ENCODE measurements at regions not wholly inside any gene's neighbourhood (a gene's known extent, or its start where the extent isn't known, plus 50 kb on each side); places are given as distances from the start of the nearest gene placed in this dataset.

DNA sequence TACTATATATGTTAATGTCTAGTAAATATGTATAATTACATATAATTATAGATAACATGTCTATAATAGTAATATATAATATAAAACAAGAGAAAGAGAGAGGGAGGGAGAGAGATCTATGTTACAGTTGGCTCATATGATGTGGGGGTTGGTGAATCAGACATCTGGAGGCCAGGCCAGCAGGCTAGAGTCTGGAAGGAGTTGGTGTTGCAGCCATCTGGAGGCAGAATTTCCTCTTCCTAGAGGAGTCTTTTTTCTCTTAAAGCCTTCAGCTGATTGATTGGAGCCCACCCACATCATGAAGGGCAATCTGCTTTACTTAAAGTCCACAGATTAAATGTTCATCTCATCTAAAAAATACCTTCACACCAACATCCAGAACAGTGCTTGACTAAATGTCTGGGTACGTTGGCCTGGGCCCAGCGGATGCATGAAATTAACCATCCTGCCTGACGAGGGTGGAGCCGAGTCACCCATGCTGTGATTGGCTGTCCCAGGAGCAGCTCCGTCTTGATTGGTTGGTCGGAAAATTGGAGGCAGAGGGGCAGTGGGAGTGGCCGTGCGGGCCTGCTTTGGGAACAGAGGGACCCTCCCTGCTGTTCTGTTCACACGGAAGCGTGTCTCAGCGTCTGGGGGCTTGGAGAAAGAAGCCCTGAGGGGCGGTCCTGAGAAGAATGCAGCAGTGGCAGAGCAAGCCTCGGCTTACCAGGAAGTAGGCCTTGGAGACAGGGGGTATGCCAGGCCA lies 392.4 kb downstream of the QKI start:
- DNase-seq (ENCODE audit: low read depth, low spot score): no peak
- H3K4me3 ChIP-seq: no peak overlapping the region
- TF ChIP-seq POLR2AphosphoS5 (IDR thresholded peaks at IDR 0.05; ENCODE audit: borderline replicate concordance, low read depth, low read length) (no peak), FOXP2 (optimal IDR thresholded peaks at IDR 0.05; ENCODE audit: control extremely low read depth, extremely low read length, insufficient read depth) (no peak), EZH2 (IDR thresholded peaks at IDR 0.05) (no peak)
- no peaks in the 10 kb centered on the region for H3K9me3 ChIP-seq (ENCODE audit: low read depth, low read length)
- H3K27ac ChIP-seq: no peak overlapping the region
- no peak overlapping the region for H3K9ac ChIP-seq (ENCODE audit: insufficient read length)
- no peaks in the 10 kb centered on the region for H3K36me3 ChIP-seq (ENCODE audit: insufficient read depth, low read length)

DNA sequence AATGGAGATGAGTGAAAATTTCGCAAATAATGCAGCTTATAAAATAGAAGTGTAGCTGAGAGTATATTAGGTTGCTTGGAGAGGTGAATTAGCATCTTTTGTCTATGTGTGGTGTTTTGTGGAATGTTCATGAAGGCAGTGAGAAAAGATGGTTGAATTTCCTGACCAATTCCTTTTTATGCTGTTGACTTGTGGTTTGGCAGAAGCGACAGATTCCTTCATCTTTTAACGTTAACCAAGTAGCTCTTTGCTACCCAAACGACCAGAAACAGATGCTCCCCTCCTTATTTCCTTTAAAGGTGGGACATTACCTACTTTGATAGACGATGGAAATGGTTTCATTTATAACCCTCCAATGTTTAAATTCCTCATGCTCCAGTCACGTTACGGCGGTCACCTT lies 390.5 kb downstream of the QKI start:
- no peak for TF ChIP-seq EZH2 (IDR thresholded peaks at IDR 0.05)
- no peak for TF ChIP-seq POLR2AphosphoS5 (IDR thresholded peaks at IDR 0.05; ENCODE audit: borderline replicate concordance, low read depth, low read length)
- TF ChIP-seq FOXP2 (optimal IDR thresholded peaks at IDR 0.05; ENCODE audit: control extremely low read depth, extremely low read length, insufficient read depth): no peak
- Histone ChIP-seq H3K27ac (no peak overlapping the region), H3K4me3 (no peak overlapping the region), H3K9ac (ENCODE audit: insufficient read length) (no peak overlapping the region), H3K9me3 (ENCODE audit: low read depth, low read length) (no peaks in the 10 kb centered on the region), H3K36me3 (ENCODE audit: insufficient read depth, low read length) (no peaks in the 10 kb centered on the region)
- no peak for DNase-seq (ENCODE audit: low read depth, low spot score)

DNA sequence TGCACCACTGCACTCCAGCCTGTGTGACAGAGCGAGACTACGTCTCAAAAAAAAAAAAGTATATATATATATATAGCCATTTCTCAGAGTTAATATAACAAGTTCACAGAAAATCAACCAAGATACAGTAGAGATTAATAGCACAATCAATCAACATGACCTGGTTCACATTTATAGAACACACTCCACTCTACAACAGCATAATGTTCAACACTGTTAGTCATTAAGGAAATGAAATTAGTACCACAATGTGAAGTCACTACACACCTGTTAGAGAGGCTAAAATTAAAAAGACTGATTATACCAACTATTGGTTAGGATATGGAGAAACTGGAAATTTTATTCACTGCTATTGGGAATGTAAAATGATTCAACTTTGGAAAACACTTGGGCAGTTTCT lies 387.7 kb downstream of the QKI start:
- no peaks in the 10 kb centered on the region for H3K36me3 ChIP-seq (ENCODE audit: insufficient read depth, low read length)
- H3K9ac ChIP-seq (ENCODE audit: insufficient read length): no peak overlapping the region
- no peak for DNase-seq (ENCODE audit: low read depth, low spot score)
- no peaks in the 10 kb centered on the region for H3K9me3 ChIP-seq (ENCODE audit: low read depth, low read length)
- no peak overlapping the region for H3K4me3 ChIP-seq
- TF ChIP-seq POLR2AphosphoS5 (IDR thresholded peaks at IDR 0.05; ENCODE audit: borderline replicate concordance, low read depth, low read length) (no peak), FOXP2 (optimal IDR thresholded peaks at IDR 0.05; ENCODE audit: control extremely low read depth, extremely low read length, insufficient read depth) (no peak), EZH2 (IDR thresholded peaks at IDR 0.05) (no peak)
- H3K27ac ChIP-seq: no peak overlapping the region

DNA sequence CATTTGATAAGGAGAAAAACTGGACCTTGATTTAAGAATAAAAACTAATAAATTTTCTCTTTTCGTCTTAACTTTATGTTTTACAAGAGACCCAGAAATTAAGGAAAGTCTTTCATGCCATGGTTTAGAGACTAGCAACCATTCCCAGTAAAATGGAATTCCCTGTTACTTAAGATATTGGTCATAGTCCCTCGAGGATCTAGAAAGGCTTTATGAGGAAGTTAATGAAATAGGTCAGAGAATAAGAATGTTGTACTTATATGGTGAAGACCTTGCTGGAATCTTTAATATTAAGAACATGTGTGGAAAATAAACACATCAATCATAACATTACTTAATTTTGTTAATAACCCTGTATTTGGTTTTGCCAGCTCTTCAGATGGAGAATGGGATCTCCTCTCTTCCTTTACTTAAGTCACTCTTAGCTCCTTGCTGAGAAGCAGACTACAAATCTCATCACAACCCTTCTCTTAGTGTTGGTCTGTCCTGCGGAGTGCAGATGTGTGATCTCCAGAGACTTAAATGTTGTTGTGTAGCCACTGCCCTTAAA lies 382.9 kb downstream of the QKI start:
- Histone ChIP-seq H3K9ac (ENCODE audit: insufficient read length) (no peak overlapping the region), H3K9me3 (ENCODE audit: low read depth, low read length) (no peaks in the 10 kb centered on the region), H3K4me3 (no peak overlapping the region), H3K27ac (no peak overlapping the region), H3K36me3 (ENCODE audit: insufficient read depth, low read length) (no peaks in the 10 kb centered on the region)
- TF ChIP-seq POLR2AphosphoS5 (IDR thresholded peaks at IDR 0.05; ENCODE audit: borderline replicate concordance, low read depth, low read length) (no peak), FOXP2 (optimal IDR thresholded peaks at IDR 0.05; ENCODE audit: control extremely low read depth, extremely low read length, insufficient read depth) (no peak), EZH2 (IDR thresholded peaks at IDR 0.05) (no peak)
- DNase-seq (ENCODE audit: low read depth, low spot score): no peak

DNA sequence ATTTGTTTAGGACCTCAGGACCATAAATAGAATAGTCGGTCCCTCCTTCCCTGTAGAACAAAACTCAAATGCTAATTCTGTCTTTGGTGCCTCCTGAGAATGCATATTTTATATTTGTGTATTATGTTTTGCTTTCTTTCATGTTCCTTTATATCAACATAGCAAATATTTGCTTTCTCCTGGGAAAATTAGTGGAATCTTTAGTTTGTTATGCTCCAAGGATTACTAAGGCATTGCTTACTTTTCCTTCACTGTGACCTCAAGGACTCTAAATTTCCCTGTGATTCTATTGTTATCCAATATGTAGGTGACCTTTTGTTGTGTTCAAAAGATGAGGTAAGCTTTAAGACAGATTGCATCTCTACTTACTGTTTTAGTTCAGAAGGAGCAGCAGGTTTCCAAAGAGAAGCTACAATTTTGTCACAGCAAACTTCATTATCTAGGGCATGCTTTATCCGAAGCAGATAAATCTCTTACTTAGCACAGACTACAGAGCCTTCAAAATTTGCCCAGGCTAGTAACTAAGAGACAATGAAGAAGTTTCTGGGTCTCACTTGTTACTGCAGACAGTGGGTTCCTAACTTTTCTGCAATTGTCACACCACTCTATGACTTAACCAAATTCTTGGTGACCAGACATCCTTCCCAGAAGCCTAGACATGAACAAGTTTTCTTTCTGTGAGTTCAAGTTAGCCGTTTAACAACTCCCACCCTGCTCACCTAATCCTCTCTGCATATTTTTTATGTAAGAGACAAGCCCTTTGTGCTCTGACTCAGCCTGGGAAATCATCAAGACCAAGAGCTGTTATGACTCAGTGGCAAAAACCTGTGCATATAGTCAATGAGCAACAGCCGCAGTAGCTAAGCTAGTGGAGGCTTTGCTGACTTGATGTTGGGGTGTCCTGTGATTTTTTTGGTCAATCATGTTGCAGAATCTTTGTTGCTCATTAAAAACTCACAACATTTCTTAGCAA lies 378.8 kb downstream of the QKI start:
- no peak for TF ChIP-seq POLR2AphosphoS5 (IDR thresholded peaks at IDR 0.05; ENCODE audit: borderline replicate concordance, low read depth, low read length)
- TF ChIP-seq EZH2 (IDR thresholded peaks at IDR 0.05): no peak
- no peak for TF ChIP-seq FOXP2 (optimal IDR thresholded peaks at IDR 0.05; ENCODE audit: control extremely low read depth, extremely low read length, insufficient read depth)
- Histone ChIP-seq H3K4me3 (no peak overlapping the region), H3K27ac (no peak overlapping the region), H3K36me3 (ENCODE audit: insufficient read depth, low read length) (no peaks in the 10 kb centered on the region), H3K9ac (ENCODE audit: insufficient read length) (no peak overlapping the region), H3K9me3 (ENCODE audit: low read depth, low read length) (no peaks in the 10 kb centered on the region)
- DNase-seq (ENCODE audit: low read depth, low spot score): no peak

DNA sequence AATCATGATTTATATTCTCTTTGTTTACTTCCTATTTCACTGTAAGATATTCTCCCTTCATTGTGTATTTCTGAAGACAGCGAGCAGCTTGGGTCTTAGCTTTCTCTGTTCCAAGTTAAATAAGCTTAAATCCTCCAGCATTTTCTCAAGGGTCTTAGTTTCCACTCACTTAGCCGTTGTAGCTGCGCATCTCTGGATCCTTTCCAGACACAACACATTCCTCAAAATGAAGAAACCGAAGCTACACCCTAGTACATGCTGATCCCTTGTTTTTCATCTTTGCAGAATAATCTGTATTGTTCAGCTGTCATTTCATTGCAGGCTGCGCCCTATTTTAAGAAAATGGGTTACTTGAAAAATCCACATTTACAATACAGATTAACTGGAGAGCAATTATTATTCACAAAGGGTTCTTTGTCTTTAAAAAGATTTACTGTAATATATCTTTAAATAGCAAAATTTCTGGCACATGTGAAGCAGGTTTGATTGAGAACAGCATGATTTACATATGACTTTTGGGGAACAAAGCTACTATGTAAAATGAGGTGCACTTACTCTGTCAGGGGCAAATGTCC lies 375.8 kb downstream of the QKI start:
- no peak overlapping the region for H3K9ac ChIP-seq (ENCODE audit: insufficient read length)
- H3K9me3 ChIP-seq (ENCODE audit: low read depth, low read length): no peaks in the 10 kb centered on the region
- no peak overlapping the region for H3K4me3 ChIP-seq
- TF ChIP-seq EZH2 (IDR thresholded peaks at IDR 0.05) (no peak), FOXP2 (optimal IDR thresholded peaks at IDR 0.05; ENCODE audit: control extremely low read depth, extremely low read length, insufficient read depth) (no peak), POLR2AphosphoS5 (IDR thresholded peaks at IDR 0.05; ENCODE audit: borderline replicate concordance, low read depth, low read length) (no peak)
- DNase-seq (ENCODE audit: low read depth, low spot score): no peak
- H3K27ac ChIP-seq: no peak overlapping the region
- H3K36me3 ChIP-seq (ENCODE audit: insufficient read depth, low read length): no peaks in the 10 kb centered on the region

DNA sequence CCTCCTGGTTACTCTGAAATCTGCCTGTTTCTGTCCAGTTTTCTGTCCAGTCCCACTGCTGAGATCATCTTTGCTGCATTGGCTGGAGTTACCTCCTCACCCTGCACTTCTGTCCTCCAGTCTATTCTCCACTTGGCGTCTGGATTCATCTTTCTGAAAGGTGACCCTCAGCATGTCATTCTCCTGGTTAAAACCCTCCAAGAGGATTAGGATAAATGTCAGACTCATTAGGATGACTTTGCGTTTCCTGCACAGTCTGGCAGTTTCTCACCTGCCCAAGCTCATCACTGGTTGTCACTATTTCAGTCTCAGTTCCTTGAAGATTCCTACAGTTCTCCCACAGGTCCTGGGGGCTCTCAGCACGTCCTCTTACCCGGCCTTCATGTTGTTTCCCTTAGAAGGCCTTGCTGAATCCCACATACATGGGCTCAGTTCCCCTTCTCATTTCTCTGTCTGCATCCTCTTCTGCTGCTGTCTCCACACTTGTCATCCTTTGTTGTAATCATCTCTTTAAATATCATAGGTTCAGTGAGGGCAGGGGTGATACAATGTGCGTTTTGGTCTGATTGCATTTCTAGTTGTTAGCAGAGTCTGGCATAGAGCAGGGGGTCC lies 374.8 kb downstream of the QKI start:
- Histone ChIP-seq H3K36me3 (ENCODE audit: insufficient read depth, low read length) (no peaks in the 10 kb centered on the region), H3K27ac (no peak overlapping the region), H3K4me3 (no peak overlapping the region), H3K9me3 (ENCODE audit: low read depth, low read length) (no peaks in the 10 kb centered on the region), H3K9ac (ENCODE audit: insufficient read length) (no peak overlapping the region)
- DNase-seq (ENCODE audit: low read depth, low spot score): no peak
- TF ChIP-seq POLR2AphosphoS5 (IDR thresholded peaks at IDR 0.05; ENCODE audit: borderline replicate concordance, low read depth, low read length) (no peak), FOXP2 (optimal IDR thresholded peaks at IDR 0.05; ENCODE audit: control extremely low read depth, extremely low read length, insufficient read depth) (no peak), EZH2 (IDR thresholded peaks at IDR 0.05) (no peak)
